ENCODE measurements at regions not wholly inside any gene's neighbourhood (a gene's known extent, or its start where the extent isn't known, plus 50 kb on each side); places are given as distances from the start of the nearest gene placed in this dataset.

GRCh38 chr3:176954517-176954916, 242.8 kb downstream of the TBL1XR1 start:
- TF ChIP-seq CTCF (IDR thresholded peaks at IDR 0.05; ENCODE audit: borderline replicate concordance, control extremely low read depth, extremely low read depth, insufficient read depth, missing control alignments): no peak
- DNase-seq (ENCODE audit: low spot score): no peak
- in situ Hi-C loops (cut with MboI; ENCODE audit: low sequenced_read_pairs, unreplicated experiment): no loop called here

GRCh38 chr3:176953106-176954060, 243.9 kb downstream of the TBL1XR1 start:
- no peak for TF ChIP-seq CTCF (IDR thresholded peaks at IDR 0.05; ENCODE audit: borderline replicate concordance, control extremely low read depth, extremely low read depth, insufficient read depth, missing control alignments)
- no peak for DNase-seq (ENCODE audit: low spot score)
- in situ Hi-C loops (cut with MboI; ENCODE audit: low sequenced_read_pairs, unreplicated experiment): no loop called here

- TF ChIP-seq CTCF (IDR thresholded peaks at IDR 0.05; ENCODE audit: borderline replicate concordance, control extremely low read depth, extremely low read depth, insufficient read depth, missing control alignments): no peak
- no peak for DNase-seq (ENCODE audit: low spot score)
- in situ Hi-C loops (cut with MboI; ENCODE audit: low sequenced_read_pairs, unreplicated experiment): no loop called here
Observed at GRCh38 chr3:176951586-176952292, 245.5 kb downstream of the TBL1XR1 start.

GRCh38 chr3:176951144-176951543, 246.1 kb downstream of the TBL1XR1 start:
- no peak for DNase-seq (ENCODE audit: low spot score)
- in situ Hi-C loops (cut with MboI; ENCODE audit: low sequenced_read_pairs, unreplicated experiment): no loop called here
- TF ChIP-seq CTCF (IDR thresholded peaks at IDR 0.05; ENCODE audit: borderline replicate concordance, control extremely low read depth, extremely low read depth, insufficient read depth, missing control alignments): no peak

- no peak for TF ChIP-seq CTCF (IDR thresholded peaks at IDR 0.05; ENCODE audit: borderline replicate concordance, control extremely low read depth, extremely low read depth, insufficient read depth, missing control alignments)
- DNase-seq (ENCODE audit: low spot score): no peak
- in situ Hi-C loops (cut with MboI; ENCODE audit: low sequenced_read_pairs, unreplicated experiment): no loop called here
Observed at GRCh38 chr3:176950743-176951142, 246.5 kb downstream of the TBL1XR1 start.

- in situ Hi-C loops (cut with MboI; ENCODE audit: low sequenced_read_pairs, unreplicated experiment): no loop called here
- DNase-seq (ENCODE audit: low spot score): no peak
- no peak for TF ChIP-seq CTCF (IDR thresholded peaks at IDR 0.05; ENCODE audit: borderline replicate concordance, control extremely low read depth, extremely low read depth, insufficient read depth, missing control alignments)
Observed at GRCh38 chr3:176948151-176948550, 249.1 kb downstream of the TBL1XR1 start.

Measured in GM13976 (cell line).